GM23248 (cell line): ENCODE measurements at regions not wholly inside any gene's neighbourhood (a gene's known extent, or its start where the extent isn't known, plus 50 kb on each side); places are given as distances from the start of the nearest gene placed in this dataset.

Experiments
- DNase-seq: peaks from one replicate; pipeline ENCODE4 v3.0.0-alpha.2; 2015
- H2AFZ ChIP-seq: fragments of 200-600 bp; sonication (generic); 2 replicates; pipeline ENCODE4 v1.6.1; 2016; ENCODE audit warnings: antibody characterized with exemption
- H3F3A ChIP-seq: fragments of 200-600 bp; sonication (generic); 2 replicates; pipeline ENCODE4 v1.6.1; 2016; ENCODE audit warnings: mild to moderate bottlenecking, antibody characterized with exemption, mixed run types; ENCODE audit not compliant: insufficient read depth
- H3K27ac ChIP-seq: fragments of 200-600 bp; sonication (generic); 2 replicates; pipeline ENCODE4 v1.5.1; 2016; ENCODE audit warnings: mild to moderate bottlenecking
- H3K27me3 ChIP-seq: fragments of 200-600 bp; sonication (generic); replicated peaks from 2 replicates; pipeline ENCODE4 v1.6.1; 2016; ENCODE audit warnings: mild to moderate bottlenecking; ENCODE audit not compliant: insufficient read depth
- H3K36me3 ChIP-seq: fragments of 200-600 bp; sonication (generic); 2 replicates; pipeline ENCODE4 v1.6.1; 2016; ENCODE audit warnings: low read depth, mild to moderate bottlenecking
- H3K4me1 ChIP-seq: fragments of 200-600 bp; sonication (generic); 2 replicates; pipeline ENCODE4 v1.6.1; 2016; ENCODE audit warnings: mild to moderate bottlenecking; ENCODE audit not compliant: insufficient read depth
- H3K4me2 ChIP-seq: fragments of 200-600 bp; sonication (generic); one replicate; pipeline ENCODE4 v1.6.1; 2016; ENCODE audit warnings: mild to moderate bottlenecking; ENCODE audit not compliant: unreplicated experiment
- H3K4me3 ChIP-seq: fragments of 200-600 bp; sonication (generic); 2 replicates; pipeline ENCODE4 v1.5.1; 2016; ENCODE audit warnings: mild to moderate bottlenecking
- H3K79me2 ChIP-seq: fragments of 200-600 bp; sonication (generic); 2 replicates; pipeline ENCODE4 v1.6.1; 2016; ENCODE audit warnings: mild to moderate bottlenecking; ENCODE audit not compliant: insufficient read depth
- H3K9ac ChIP-seq: fragments of 200-600 bp; sonication (generic); 2 replicates; pipeline ENCODE4 v1.6.1; 2016; ENCODE audit warnings: mild to moderate bottlenecking
- H3K9me2 ChIP-seq: fragments of 200-600 bp; sonication (generic); 2 replicates; pipeline ENCODE4 v1.6.1; 2016; ENCODE audit warnings: mixed run types, mild to moderate bottlenecking, moderate library complexity; ENCODE audit not compliant: insufficient read depth
- H3K9me3 ChIP-seq: fragments of 200-600 bp; sonication (generic); one replicate; pipeline ENCODE4 v1.6.1; 2017; ENCODE audit warnings: low read depth
- H4K20me1 ChIP-seq: fragments of 200-600 bp; sonication (generic); 2 replicates; pipeline ENCODE4 v1.6.0; 2016; ENCODE audit not compliant: insufficient read depth
- EZH2 ChIP-seq: fragments of 200-600 bp; sonication (generic); IDR thresholded peaks from 2 replicates; pipeline ENCODE4 v1.6.1; 2018; ENCODE audit warnings: antibody characterized with exemption, mild to moderate bottlenecking; ENCODE audit not compliant: insufficient read depth, poor library complexity, severe bottlenecking
- EZH2phosphoT487 ChIP-seq: fragments of 200-600 bp; sonication (generic); IDR thresholded peaks from 2 replicates; pipeline ENCODE4 v1.6.1; 2018; ENCODE audit warnings: antibody characterized with exemption, moderate library complexity, mild to moderate bottlenecking, low read depth; ENCODE audit not compliant: insufficient read depth
- WGBS, 2 experiments: methylation state at CpG; one replicate each; pipeline ENCODE4 v1.1.6; 2015 to 2017; ENCODE audit warnings: low lambda C conversion rate in 2 of 2, low coverage in 1 of 2; ENCODE audit errors: missing lambda C conversion rate in 2 of 2; 5-methylcytosine and 5-hydroxymethylcytosine counted together
- in situ Hi-C: fragments of 300-500 bp; cut with MboI; formaldehyde crosslinking; loops from 2 replicates; pipeline ENCODE4 v1.15.0; 2020

DNA sequence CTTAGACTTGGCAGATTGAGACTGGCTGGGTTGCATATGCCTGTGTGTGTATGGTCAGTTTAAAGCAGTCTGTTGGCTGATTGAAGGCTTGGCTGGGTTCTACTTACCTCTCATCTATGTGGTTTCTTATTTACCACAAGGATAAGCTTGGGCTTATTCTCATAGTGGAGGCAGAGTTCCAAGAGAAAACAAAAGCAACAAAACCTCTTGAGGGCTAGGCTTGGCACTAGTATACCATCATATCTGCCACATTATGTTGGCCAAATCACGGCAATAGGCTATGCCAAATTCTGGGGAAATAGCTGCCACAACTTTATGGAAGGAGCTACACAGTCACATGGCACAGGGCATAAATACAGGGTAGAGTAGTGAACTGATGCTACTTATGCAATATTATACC, 714.1 kb downstream of the CBLN4 start:
- Histone ChIP-seq H3K9ac (no peak overlapping the region), H3K4me2 (no peak overlapping the region), H3K36me3 (no peaks in the 10 kb centered on the region), H3K4me3 (no peak overlapping the region), H3K9me3 (no peaks in the 10 kb centered on the region), H3K27me3 (no peaks in the 10 kb centered on the region), H4K20me1 (no peaks in the 10 kb centered on the region), H3K27ac (no peak overlapping the region), H3K79me2 (no peaks in the 10 kb centered on the region), H3F3A (no peaks in the 10 kb centered on the region), H2AFZ (no peak overlapping the region), H3K4me1 (no peaks in the 10 kb centered on the region), H3K9me2 (no peaks in the 10 kb centered on the region)
- DNase-seq: no peak
- 36 to 50% methylated on average over 1 of the region's 1 CpG for WGBS, 2 experiments
- in situ Hi-C loops: no loop called here
- TF ChIP-seq EZH2phosphoT487 (no peak), EZH2 (no peak)

- H3K4me3 ChIP-seq: no peak overlapping the region
- H4K20me1 ChIP-seq: no peaks in the 10 kb centered on the region
- WGBS, 2 experiments: 1 to 2% methylated on average over 2 of the region's 2 CpGs
- no peak overlapping the region for H2AFZ ChIP-seq
- H3K27ac ChIP-seq: no peak overlapping the region
- H3K4me1 ChIP-seq: no peaks in the 10 kb centered on the region
- H3K9me3 ChIP-seq: no peaks in the 10 kb centered on the region
- TF ChIP-seq EZH2phosphoT487 (no peak), EZH2 (no peak)
- H3K9me2 ChIP-seq: no peaks in the 10 kb centered on the region
- no peaks in the 10 kb centered on the region for H3K27me3 ChIP-seq
- no peaks in the 10 kb centered on the region for H3F3A ChIP-seq
- in situ Hi-C loops: no loop called here
- no peaks in the 10 kb centered on the region for H3K36me3 ChIP-seq
- H3K9ac ChIP-seq: no peak overlapping the region
- no peak for DNase-seq
- no peak overlapping the region for H3K4me2 ChIP-seq
- H3K79me2 ChIP-seq: no peaks in the 10 kb centered on the region
These were observed 721.4 kb downstream of the CBLN4 start for GRCh38 chr20:55283889-55284288.

GRCh38 chr20:55273149-55273548, 732.2 kb downstream of the CBLN4 start:
- no peaks in the 10 kb centered on the region for H3K27me3 ChIP-seq
- in situ Hi-C loops: no loop called here
- no peak overlapping the region for H3K27ac ChIP-seq
- no peaks in the 10 kb centered on the region for H3K9me3 ChIP-seq
- no peaks in the 10 kb centered on the region for H4K20me1 ChIP-seq
- no peaks in the 10 kb centered on the region for H3F3A ChIP-seq
- H3K36me3 ChIP-seq: no peaks in the 10 kb centered on the region
- no peak overlapping the region for H3K9ac ChIP-seq
- H3K79me2 ChIP-seq: no peaks in the 10 kb centered on the region
- no peaks in the 10 kb centered on the region for H3K4me1 ChIP-seq
- H3K4me3 ChIP-seq: no peak overlapping the region
- DNase-seq: no peak
- no peak overlapping the region for H2AFZ ChIP-seq
- TF ChIP-seq EZH2: no peak
- no peak for TF ChIP-seq EZH2phosphoT487
- no peaks in the 10 kb centered on the region for H3K9me2 ChIP-seq
- H3K4me2 ChIP-seq: no peak overlapping the region

DNA sequence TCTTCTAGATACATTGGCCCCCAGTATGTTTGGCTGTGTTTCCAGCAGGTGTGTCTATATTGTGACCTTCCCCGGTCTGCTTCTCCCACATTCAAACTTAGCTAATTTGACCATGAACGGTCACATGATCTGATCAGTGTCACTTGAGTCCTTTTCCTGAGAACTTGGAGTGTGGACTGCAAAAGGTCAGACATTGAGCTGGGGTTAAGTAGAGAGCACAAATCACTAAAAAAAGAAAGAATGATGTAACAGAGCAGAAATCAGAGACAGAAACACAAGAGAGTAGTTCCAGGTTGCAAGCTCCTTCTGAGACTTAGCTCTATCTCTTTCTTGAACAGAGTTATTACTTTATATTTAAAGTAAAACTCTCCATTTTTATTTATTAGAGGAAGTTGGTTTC, 733.9 kb downstream of the CBLN4 start:
- no peak for DNase-seq
- Histone ChIP-seq H2AFZ (no peak overlapping the region), H3K9ac (no peak overlapping the region), H3K9me3 (no peaks in the 10 kb centered on the region), H3K79me2 (no peaks in the 10 kb centered on the region), H3K36me3 (no peaks in the 10 kb centered on the region), H3K9me2 (no peaks in the 10 kb centered on the region), H3K27ac (no peak overlapping the region), H3K4me3 (no peak overlapping the region), H3K27me3 (no peaks in the 10 kb centered on the region), H3F3A (no peaks in the 10 kb centered on the region), H4K20me1 (no peaks in the 10 kb centered on the region), H3K4me2 (no peak overlapping the region), H3K4me1 (no peaks in the 10 kb centered on the region)
- in situ Hi-C loops: no loop called here
- 13 to 21% methylated on average over 2 of the region's 2 CpGs for WGBS, 2 experiments
- no peak for TF ChIP-seq EZH2
- TF ChIP-seq EZH2phosphoT487: no peak

DNA sequence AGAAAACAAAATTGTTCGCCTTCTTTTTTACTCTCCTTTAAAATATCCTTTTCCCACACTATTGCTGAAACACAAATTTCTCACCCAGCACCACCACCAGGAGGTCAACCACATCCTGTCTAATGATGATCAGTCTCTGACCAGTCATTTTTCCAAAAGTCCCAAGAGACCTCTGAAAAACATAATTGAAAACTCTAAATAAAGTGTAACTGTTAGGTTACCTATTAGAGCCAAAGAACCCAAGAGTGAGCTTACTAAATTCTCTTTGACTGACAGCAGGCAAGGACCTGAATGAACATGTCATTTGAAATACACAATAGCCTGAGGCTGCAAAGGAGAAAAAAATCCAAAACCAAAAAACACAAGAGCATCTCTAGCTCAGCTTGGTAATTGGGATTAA, 735.4 kb downstream of the CBLN4 start:
- no peaks in the 10 kb centered on the region for H3K36me3 ChIP-seq
- no peaks in the 10 kb centered on the region for H3K79me2 ChIP-seq
- H3K9me3 ChIP-seq: no peaks in the 10 kb centered on the region
- no peak for DNase-seq
- H2AFZ ChIP-seq: no peak overlapping the region
- 18 to 50% methylated on average over 1 of the region's 1 CpG for WGBS, 2 experiments
- H3K9me2 ChIP-seq: no peaks in the 10 kb centered on the region
- no peak overlapping the region for H3K4me3 ChIP-seq
- no peaks in the 10 kb centered on the region for H3K4me1 ChIP-seq
- H3K27me3 ChIP-seq: no peaks in the 10 kb centered on the region
- no peaks in the 10 kb centered on the region for H4K20me1 ChIP-seq
- in situ Hi-C loops: no loop called here
- TF ChIP-seq EZH2 (no peak), EZH2phosphoT487 (no peak)
- H3K9ac ChIP-seq: no peak overlapping the region
- H3F3A ChIP-seq: no peaks in the 10 kb centered on the region
- no peak overlapping the region for H3K27ac ChIP-seq
- no peak overlapping the region for H3K4me2 ChIP-seq
